ENCODE measurements at regions not wholly inside any gene's neighbourhood (a gene's known extent, or its start where the extent isn't known, plus 50 kb on each side); places are given as distances from the start of the nearest gene placed in this dataset.

DNA sequence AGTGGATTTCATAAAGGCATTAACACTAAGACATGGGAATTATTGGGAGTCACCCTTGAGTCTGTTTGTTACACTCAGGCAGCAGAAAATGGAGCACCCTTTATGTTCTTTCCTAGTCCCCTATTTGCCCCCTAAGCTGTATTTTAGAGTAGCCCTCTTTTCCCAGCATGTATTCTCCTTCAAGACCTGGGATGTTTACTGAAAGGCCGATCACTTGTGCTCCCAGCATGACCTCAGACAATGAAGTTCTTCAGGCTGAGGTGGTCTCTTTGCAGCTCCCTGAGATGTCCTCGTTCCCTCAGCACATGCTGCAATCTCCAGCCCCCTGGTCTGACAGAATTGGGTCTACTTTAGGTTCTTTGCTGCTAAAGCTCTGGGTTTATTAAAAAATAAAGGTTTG is 169.7 kb downstream of the YTHDC2 start:
- no peaks in the 10 kb centered on the region for H3K79me2 ChIP-seq (ENCODE audit: insufficient read depth, low read length)
- TF ChIP-seq, protein P1, sequence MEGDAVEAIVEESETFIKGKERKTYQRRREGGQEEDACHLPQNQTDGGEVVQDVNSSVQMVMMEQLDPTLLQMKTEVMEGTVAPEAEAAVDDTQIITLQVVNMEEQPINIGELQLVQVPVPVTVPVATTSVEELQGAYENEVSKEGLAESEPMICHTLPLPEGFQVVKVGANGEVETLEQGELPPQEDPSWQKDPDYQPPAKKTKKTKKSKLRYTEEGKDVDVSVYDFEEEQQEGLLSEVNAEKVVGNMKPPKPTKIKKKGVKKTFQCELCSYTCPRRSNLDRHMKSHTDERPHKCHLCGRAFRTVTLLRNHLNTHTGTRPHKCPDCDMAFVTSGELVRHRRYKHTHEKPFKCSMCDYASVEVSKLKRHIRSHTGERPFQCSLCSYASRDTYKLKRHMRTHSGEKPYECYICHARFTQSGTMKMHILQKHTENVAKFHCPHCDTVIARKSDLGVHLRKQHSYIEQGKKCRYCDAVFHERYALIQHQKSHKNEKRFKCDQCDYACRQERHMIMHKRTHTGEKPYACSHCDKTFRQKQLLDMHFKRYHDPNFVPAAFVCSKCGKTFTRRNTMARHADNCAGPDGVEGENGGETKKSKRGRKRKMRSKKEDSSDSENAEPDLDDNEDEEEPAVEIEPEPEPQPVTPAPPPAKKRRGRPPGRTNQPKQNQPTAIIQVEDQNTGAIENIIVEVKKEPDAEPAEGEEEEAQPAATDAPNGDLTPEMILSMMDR (conservative IDR thresholded peaks at IDR 0.05): no peak
- H3K18ac ChIP-seq (ENCODE audit: insufficient read length, low read depth, low read length): no peak overlapping the region
- no peak overlapping the region for H2BK120ac ChIP-seq (ENCODE audit: low read depth, low read length, poor library complexity, severe bottlenecking)
- H3K4ac ChIP-seq (ENCODE audit: low read depth, low read length): no peak overlapping the region
- Mint-ChIP-seq H3K9me3 (no peaks in the 10 kb centered on the region), H3K4me1 (peaks cover 23 to 25% of the 10 kb centered on the region in 2 experiments), H3K27ac (no peak overlapping the region; a peak in 1 of 7 replicates), H3K27me3 (ENCODE audit: low read depth) (no peaks in the 10 kb centered on the region), H3K36me3 (ENCODE audit: insufficient read depth in 1 of 3, low read depth in 3 of 3) (no peaks in the 10 kb centered on the region), H3K4me3 (no peak overlapping the region)
- no peak overlapping the region for H3K27ac ChIP-seq (ENCODE audit: insufficient read length, low read depth, low read length)
- H3K4me2 ChIP-seq (ENCODE audit: insufficient read depth, insufficient read length, low read length): no peak overlapping the region
- no peak overlapping the region for H2BK15ac ChIP-seq (ENCODE audit: low read depth, low read length)
- H3K9me3 ChIP-seq (ENCODE audit: control insufficient read depth, low read depth, low read length): no peaks in the 10 kb centered on the region
- DNase-seq: no peak
- H3K23me2 ChIP-seq (ENCODE audit: insufficient read length, low read depth, low read length, poor library complexity, severe bottlenecking): no peaks in the 10 kb centered on the region
- WGBS (ENCODE audit: extremely low coverage, insufficient read length, low lambda C conversion rate): no CpG with 5 or more reads among the region's 2 CpGs
- no peaks in the 10 kb centered on the region for H3K4me1 ChIP-seq (ENCODE audit: insufficient read depth, low read length)
- no peaks in the 10 kb centered on the region for H4K20me1 ChIP-seq (ENCODE audit: control insufficient read depth, insufficient read depth, insufficient read length)
- no peaks in the 10 kb centered on the region for H3K79me1 ChIP-seq (ENCODE audit: insufficient read depth, low read depth, low read length, poor library complexity, severe bottlenecking)
- H2AK5ac ChIP-seq (ENCODE audit: insufficient read length, low read length): no peak overlapping the region
- no peak overlapping the region for H2AFZ ChIP-seq (ENCODE audit: low read length)
- H3K14ac ChIP-seq (ENCODE audit: insufficient read depth, low read length): no peak overlapping the region
- no peak overlapping the region for H4K8ac ChIP-seq (replicated peaks; ENCODE audit: insufficient read length, low read depth, low read length)
- no peaks in the 10 kb centered on the region for H3K27me3 ChIP-seq (ENCODE audit: insufficient read depth, low read length)
- H3K23ac ChIP-seq (ENCODE audit: insufficient read length, low read depth, low read length): no peak overlapping the region
- H2BK5ac ChIP-seq (ENCODE audit: insufficient read length, low read length): no peak overlapping the region
- H2BK20ac ChIP-seq (ENCODE audit: low read depth, low read length, poor library complexity, severe bottlenecking): no peak overlapping the region
- H3K56ac ChIP-seq (ENCODE audit: insufficient read length, low read depth, low read length): no peak overlapping the region
- H3K9ac ChIP-seq (ENCODE audit: extremely low read depth, insufficient read length, low read length): no peak overlapping the region
- no peak overlapping the region for H2BK12ac ChIP-seq (ENCODE audit: insufficient read length, low read depth, low read length)
- H4K91ac ChIP-seq (ENCODE audit: insufficient read length, low read depth, low read length): no peak overlapping the region
- H3T11ph ChIP-seq (ENCODE audit: low read length): no peak overlapping the region
- no peak overlapping the region for H4K5ac ChIP-seq (ENCODE audit: insufficient read length, low read depth, low read length)
